ENCODE measurements at regions not wholly inside any gene's neighbourhood (a gene's known extent, or its start where the extent isn't known, plus 50 kb on each side); places are given as distances from the start of the nearest gene placed in this dataset.

- Histone ChIP-seq H3K4ac (ENCODE audit: low read depth, low read length) (no peak overlapping the region), H2BK15ac (ENCODE audit: low read depth, low read length) (no peak overlapping the region), H3K23me2 (ENCODE audit: insufficient read length, low read depth, low read length, poor library complexity, severe bottlenecking) (no peaks in the 10 kb centered on the region), H3K4me1 (ENCODE audit: insufficient read depth, low read length) (no peaks in the 10 kb centered on the region), H3T11ph (ENCODE audit: low read length) (no peak overlapping the region), H3K4me2 (ENCODE audit: insufficient read depth, insufficient read length, low read length) (no peak overlapping the region), H3K9me3 (ENCODE audit: control insufficient read depth, low read depth, low read length) (no peaks in the 10 kb centered on the region), H2BK20ac (ENCODE audit: low read depth, low read length, poor library complexity, severe bottlenecking) (no peak overlapping the region), H3K79me1 (ENCODE audit: insufficient read depth, low read depth, low read length, poor library complexity, severe bottlenecking) (no peaks in the 10 kb centered on the region), H3K79me2 (ENCODE audit: insufficient read depth, low read length) (no peaks in the 10 kb centered on the region), H2BK120ac (ENCODE audit: low read depth, low read length, poor library complexity, severe bottlenecking) (no peak overlapping the region), H2AK5ac (ENCODE audit: insufficient read length, low read length) (no peak overlapping the region), H3K18ac (ENCODE audit: insufficient read length, low read depth, low read length) (no peak overlapping the region), H4K20me1 (ENCODE audit: control insufficient read depth, insufficient read depth, insufficient read length) (no peaks in the 10 kb centered on the region), H4K8ac (replicated peaks; ENCODE audit: insufficient read length, low read depth, low read length) (no peak overlapping the region), H2AFZ (ENCODE audit: low read length) (no peak overlapping the region), H4K5ac (ENCODE audit: insufficient read length, low read depth, low read length) (no peak overlapping the region), H3K23ac (ENCODE audit: insufficient read length, low read depth, low read length) (no peak overlapping the region), H3K27ac (ENCODE audit: insufficient read length, low read depth, low read length) (no peak overlapping the region), H2BK12ac (ENCODE audit: insufficient read length, low read depth, low read length) (no peak overlapping the region), H3K27me3 (ENCODE audit: insufficient read depth, low read length) (no peaks in the 10 kb centered on the region), H3K14ac (ENCODE audit: insufficient read depth, low read length) (no peak overlapping the region), H4K91ac (ENCODE audit: insufficient read length, low read depth, low read length) (no peak overlapping the region), H2BK5ac (ENCODE audit: insufficient read length, low read length) (no peak overlapping the region), H3K9ac (ENCODE audit: extremely low read depth, insufficient read length, low read length) (no peak overlapping the region), H3K56ac (ENCODE audit: insufficient read length, low read depth, low read length) (no peak overlapping the region)
- Mint-ChIP-seq H3K36me3 (ENCODE audit: insufficient read depth in 1 of 3, low read depth in 3 of 3) (peaks cover 0 to 4% (median 0%) of the 10 kb centered on the region in 3 experiments; a peak in 2 of 7 replicates), H3K4me3 (no peak overlapping the region), H3K4me1 (no peaks in the 10 kb centered on the region), H3K27ac (no peak overlapping the region), H3K27me3 (ENCODE audit: low read depth) (peaks cover 58% of the 10 kb centered on the region), H3K9me3 (peaks cover 11% of the 10 kb centered on the region in 2 experiments; a peak in 4 of 5 replicates)
- no peak for TF ChIP-seq CTCF (conservative IDR thresholded peaks at IDR 0.05)
- no peak for DNase-seq
- no CpG with 5 or more reads among the region's 3 CpGs for WGBS (ENCODE audit: extremely low coverage, insufficient read length, low lambda C conversion rate)
Observed at GRCh38 chr10:69703256-69703655, 73.2 kb downstream of the FAM241B start.

All from H9 (cell line).